ENCODE measurements at regions not wholly inside any gene's neighbourhood (a gene's known extent, or its start where the extent isn't known, plus 50 kb on each side); places are given as distances from the start of the nearest gene placed in this dataset.

DNA sequence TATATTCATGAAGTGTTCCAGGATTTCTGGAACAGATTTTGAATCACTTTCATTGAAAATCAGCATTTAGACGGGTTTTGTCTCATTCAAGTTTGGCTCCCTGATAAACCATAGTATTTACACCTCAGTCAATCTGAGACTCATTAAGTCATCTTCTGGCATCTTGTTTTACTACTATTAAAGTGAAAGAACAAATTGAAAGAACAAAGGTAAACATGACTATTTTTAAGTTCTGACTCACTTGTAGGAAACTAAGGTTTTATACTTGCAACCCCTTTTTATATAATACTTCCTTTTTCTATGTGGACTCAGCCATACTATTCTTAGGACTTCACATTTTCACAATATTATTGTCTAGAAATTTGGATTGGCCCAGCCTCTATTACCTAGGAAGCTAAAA lies 854.4 kb downstream of the SQOR start:
- TF ChIP-seq SPI1 (IDR thresholded peaks at IDR 0.05; ENCODE audit: borderline replicate concordance, insufficient read depth, low read depth, low read length) (no peak), ZBED1 (IDR thresholded peaks at IDR 0.05; ENCODE audit: borderline replicate concordance) (no peak), STAT3 (IDR thresholded peaks at IDR 0.05; ENCODE audit: low read depth, low read length) (no peak), EZH2 (IDR thresholded peaks at IDR 0.05; ENCODE audit: borderline replicate concordance, control insufficient read depth, low read depth, low read length) (no peak), JUND (IDR thresholded peaks at IDR 0.05; ENCODE audit: low read depth, low read length) (no peak), CTCF (IDR thresholded peaks at IDR 0.05 in 2 of 3, conservative IDR thresholded peaks at IDR 0.05 in 1 of 3; ENCODE audit: control insufficient read depth in 2 of 3, extremely low read depth in 1 of 3, insufficient read depth in 1 of 3, low read depth in 3 of 3, low read length in 3 of 3) (no peak), ATF2 (IDR thresholded peaks at IDR 0.05; ENCODE audit: low read length) (no peak)
- TF ChIP-seq, protein P1, sequence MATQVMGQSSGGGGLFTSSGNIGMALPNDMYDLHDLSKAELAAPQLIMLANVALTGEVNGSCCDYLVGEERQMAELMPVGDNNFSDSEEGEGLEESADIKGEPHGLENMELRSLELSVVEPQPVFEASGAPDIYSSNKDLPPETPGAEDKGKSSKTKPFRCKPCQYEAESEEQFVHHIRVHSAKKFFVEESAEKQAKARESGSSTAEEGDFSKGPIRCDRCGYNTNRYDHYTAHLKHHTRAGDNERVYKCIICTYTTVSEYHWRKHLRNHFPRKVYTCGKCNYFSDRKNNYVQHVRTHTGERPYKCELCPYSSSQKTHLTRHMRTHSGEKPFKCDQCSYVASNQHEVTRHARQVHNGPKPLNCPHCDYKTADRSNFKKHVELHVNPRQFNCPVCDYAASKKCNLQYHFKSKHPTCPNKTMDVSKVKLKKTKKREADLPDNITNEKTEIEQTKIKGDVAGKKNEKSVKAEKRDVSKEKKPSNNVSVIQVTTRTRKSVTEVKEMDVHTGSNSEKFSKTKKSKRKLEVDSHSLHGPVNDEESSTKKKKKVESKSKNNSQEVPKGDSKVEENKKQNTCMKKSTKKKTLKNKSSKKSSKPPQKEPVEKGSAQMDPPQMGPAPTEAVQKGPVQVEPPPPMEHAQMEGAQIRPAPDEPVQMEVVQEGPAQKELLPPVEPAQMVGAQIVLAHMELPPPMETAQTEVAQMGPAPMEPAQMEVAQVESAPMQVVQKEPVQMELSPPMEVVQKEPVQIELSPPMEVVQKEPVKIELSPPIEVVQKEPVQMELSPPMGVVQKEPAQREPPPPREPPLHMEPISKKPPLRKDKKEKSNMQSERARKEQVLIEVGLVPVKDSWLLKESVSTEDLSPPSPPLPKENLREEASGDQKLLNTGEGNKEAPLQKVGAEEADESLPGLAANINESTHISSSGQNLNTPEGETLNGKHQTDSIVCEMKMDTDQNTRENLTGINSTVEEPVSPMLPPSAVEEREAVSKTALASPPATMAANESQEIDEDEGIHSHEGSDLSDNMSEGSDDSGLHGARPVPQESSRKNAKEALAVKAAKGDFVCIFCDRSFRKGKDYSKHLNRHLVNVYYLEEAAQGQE (IDR thresholded peaks at IDR 0.05; ENCODE audit: low read depth, low read length): no peak

Measured in GM12878 (cell line).